ENCODE measurements at regions not wholly inside any gene's neighbourhood (a gene's known extent, or its start where the extent isn't known, plus 50 kb on each side); places are given as distances from the start of the nearest gene placed in this dataset.
"Not testable (repeated sequence)": the region's sequence is repeated elsewhere in the genome, so short reads cannot be mapped to it uniquely, and the experiment has no call there.

GRCh38 chr4:160284516-160284915 is 1181.6 kb downstream of the RAPGEF2 start:
- no peak for DNase-seq (ENCODE audit: low read depth in 4 of 4, low spot score in 1 of 4)

GRCh38 chr4:160286051-160286450 is 1183.2 kb downstream of the RAPGEF2 start:
- no peak for DNase-seq (ENCODE audit: low read depth in 4 of 4, low spot score in 1 of 4)

DNA sequence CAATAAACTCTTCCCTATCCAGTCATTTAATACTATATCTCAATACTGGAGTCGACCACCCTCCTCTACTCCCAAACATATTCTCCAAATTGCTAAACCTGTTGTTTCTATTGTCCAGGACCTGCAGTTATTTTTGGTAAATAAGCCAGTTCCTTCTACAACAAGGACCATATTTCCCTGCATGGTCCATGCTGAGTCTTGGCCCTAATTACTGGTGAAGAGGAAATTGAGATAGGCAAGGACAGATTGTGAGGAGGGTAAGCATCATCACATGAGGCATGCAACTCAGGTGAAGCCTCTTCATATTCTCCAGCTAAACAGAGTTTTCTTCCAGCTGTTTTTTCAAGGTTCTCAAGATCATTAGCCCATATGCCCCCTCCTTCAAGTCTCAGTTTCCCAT is 1193.6 kb downstream of the RAPGEF2 start:
- no peak for DNase-seq (ENCODE audit: low read depth in 4 of 4, low spot score in 1 of 4)

- DNase-seq (ENCODE audit: low read depth in 4 of 4, low spot score in 1 of 4) = no peak
Observed at GRCh38 chr4:160299177-160299576, 1196.3 kb downstream of the RAPGEF2 start.

DNA sequence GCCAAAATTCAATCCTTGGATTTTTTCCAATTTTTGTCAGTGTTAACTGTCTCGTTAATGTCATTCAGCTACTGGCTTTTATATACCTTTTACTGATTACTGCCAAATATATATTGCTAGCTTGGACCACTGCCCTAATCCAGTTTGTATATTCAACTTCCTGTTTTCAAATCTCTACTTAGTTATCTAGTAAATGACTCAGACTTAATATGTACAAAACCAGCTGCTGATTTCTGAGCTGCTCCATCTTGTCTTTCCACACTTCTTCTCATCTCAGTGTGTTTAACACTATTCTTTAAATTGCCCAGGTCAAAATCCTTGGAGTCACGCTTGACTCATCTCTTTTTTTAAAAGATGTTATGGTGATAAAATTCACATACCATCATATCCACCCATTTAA is 1196.7 kb downstream of the RAPGEF2 start:
- DNase-seq (ENCODE audit: low read depth in 4 of 4, low spot score in 1 of 4) = no peak

GRCh38 chr4:160316036-160316435 is 1213.2 kb downstream of the RAPGEF2 start:
- no peak for DNase-seq (ENCODE audit: low read depth in 4 of 4, low spot score in 1 of 4)

DNA sequence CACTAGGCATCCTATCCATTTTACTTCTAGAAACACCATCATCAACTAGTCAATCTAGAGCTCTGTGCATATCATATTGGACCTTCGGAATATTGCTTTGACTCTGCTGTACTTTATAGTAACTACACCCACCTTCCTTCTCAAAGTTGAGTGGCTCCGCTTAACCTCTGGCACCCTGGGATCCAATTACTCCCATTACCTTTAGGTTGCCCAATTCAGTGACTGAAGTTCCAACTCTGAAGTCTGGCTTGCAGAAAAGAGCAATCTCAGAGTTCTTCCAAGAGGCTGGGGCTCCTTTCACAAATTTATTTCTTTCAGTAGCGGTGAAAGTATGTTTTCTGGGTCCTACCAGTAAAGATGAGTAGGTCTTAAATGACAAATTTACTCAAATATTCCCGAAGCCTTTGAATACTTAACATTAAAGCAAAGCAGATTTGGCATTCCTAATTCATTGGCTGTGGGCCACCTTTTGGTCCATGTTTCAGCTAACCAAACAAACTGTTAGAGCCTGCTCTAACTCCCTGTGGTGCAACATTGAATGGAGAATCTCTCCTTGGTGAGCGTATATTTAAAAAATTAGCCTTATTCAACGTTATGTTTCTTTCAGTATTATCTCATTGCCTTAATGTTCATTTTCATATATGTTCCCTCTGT is 1215.8 kb downstream of the RAPGEF2 start:
- no peak for DNase-seq (ENCODE audit: low read depth in 4 of 4, low spot score in 1 of 4)

DNA sequence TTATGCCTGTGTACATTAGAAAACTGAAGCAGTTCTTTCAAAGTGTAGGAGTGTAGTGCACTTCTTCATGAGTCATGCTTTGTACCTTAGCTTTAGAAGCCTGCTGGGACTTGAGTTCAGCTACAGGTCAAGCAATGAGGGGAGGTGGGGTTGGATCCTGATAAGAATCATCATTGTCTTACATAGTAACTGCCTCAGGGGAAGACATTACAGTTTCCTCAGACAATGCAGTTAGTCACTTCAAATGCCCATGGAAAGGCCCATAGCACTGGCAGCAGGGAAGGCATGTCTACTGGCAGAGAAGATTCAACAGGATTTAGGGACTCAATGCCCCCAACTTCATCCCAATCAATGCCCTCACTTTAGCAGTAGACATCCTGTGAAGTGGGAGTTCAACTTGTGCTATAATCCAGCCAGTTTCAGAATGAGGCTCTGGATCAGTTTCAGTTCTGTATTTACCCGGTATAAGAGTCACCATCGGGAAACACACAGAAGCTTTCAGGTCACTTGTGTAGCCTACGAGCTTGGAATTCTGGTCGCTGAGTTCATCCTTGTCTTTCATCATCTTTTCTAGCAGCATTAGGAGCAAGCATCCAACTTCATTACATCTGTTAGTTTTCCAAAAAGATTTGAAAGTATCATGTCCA is 1216.5 kb downstream of the RAPGEF2 start:
- DNase-seq (ENCODE audit: low read depth in 4 of 4, low spot score in 1 of 4) = no peak

- no peak for DNase-seq (ENCODE audit: low read depth in 4 of 4, low spot score in 1 of 4)
Observed at GRCh38 chr4:160319868-160320260, 1217.0 kb downstream of the RAPGEF2 start.

GRCh38 chr4:160326110-160326509 is 1223.2 kb downstream of the RAPGEF2 start:
- no peak for DNase-seq (ENCODE audit: low read depth in 4 of 4, low spot score in 1 of 4)

DNA sequence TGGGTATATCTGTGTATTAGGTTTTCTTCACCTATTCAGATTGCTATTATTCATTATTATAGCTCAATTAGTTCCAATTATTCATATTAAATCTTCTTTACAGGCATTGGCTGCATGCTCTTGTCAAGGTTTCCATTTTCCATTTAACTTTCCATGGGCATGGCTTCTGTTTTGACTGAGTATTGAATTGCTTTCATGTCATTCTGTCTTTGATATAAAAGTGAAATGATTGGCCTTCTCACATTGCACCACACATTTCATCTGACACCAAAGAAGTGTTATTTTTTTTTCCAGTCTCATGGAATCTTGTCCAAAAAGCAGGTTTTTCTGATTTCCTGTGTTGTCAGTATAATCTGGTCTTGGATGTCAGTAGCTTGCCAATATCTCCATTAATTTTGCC is 1244.3 kb downstream of the RAPGEF2 start:
- DNase-seq (ENCODE audit: low read depth in 4 of 4, low spot score in 1 of 4) = no peak

GRCh38 chr4:160350944-160351343 is 1248.1 kb downstream of the RAPGEF2 start:
- no peak for DNase-seq (ENCODE audit: low read depth in 4 of 4, low spot score in 1 of 4)

DNA sequence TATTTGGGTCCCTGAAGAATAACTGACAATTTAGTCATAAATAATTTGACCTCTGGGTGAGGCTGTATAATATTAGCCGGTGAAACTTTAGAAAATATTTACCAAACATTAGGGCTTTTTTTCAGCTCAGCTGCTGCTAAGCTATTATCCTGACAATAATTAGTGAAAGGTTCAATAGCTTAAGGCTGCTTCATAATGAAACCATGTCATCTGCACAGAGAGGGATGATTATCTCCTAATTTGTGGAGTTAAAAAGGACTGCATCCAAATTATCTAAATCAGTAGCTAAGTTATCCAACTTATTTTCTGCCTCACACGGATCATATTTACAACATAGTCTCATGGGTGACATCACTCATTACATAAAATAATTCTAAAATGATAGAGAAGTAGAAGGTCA is 1249.8 kb downstream of the RAPGEF2 start:
- DNase-seq (ENCODE audit: low read depth in 4 of 4, low spot score in 1 of 4) = no peak

DNA sequence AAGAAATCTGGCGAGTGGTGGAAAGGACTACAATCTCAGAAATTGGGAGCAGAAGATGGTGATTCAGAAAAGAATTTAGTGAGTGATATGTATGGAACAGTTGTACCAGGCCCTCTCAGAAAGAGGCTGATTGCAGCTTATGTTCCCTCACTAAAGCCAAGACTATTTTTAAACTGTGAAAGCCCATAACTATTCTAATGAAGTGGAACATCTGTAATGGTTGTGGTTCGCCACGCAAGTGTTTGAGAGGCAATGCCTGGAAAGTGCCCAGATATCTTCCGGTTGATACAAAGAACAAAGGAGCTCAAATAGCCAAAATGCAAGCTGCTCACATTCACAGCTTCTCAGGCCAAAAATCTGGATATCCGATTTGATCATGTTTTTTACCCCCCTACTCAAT is 1250.7 kb downstream of the RAPGEF2 start:
- DNase-seq (ENCODE audit: low read depth in 4 of 4, low spot score in 1 of 4) = no peak

GRCh38 chr4:160362478-160362877 is 1259.6 kb downstream of the RAPGEF2 start:
- DNase-seq (ENCODE audit: low read depth in 4 of 4, low spot score in 1 of 4) = no peak

DNA sequence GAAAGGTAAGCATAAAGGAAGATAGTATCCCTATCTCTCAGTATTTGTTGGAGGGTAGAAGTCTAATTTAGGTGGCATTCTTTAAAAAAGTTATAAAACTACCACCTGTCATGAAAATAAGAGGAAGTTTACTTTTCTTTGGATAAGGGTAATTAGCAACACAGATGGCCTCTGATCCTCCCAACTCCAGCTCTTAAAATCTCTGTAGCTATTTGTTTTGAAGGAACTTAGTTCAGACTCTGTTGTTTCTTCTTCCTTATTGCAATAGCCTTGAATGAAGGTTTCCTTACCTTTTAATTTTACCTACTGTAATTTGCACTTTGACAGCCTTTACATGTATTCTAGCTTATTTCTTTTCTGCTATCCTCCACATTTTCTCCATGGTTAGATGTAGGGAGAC is 1261.3 kb downstream of the RAPGEF2 start:
- DNase-seq (ENCODE audit: low read depth in 4 of 4, low spot score in 1 of 4) = no peak

DNA sequence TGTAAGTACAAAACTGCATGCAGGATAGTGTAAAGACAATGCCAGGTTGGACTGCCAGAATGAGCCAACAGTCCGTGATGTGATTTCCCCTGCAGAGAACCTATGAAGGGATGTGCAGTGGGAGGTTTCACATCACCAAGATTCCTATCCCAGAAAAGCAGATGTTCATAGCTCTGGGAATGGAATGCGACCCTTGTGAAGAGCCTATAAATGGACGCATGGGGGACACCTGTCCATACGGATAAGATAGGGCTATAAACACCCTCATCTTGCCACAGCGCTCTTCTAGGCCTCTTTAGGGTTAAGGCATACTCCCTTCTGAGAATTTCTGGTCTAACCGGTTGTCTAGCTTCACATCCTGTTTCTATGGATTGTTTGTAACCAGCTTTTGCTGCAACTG is 1261.8 kb downstream of the RAPGEF2 start:
- DNase-seq (ENCODE audit: low read depth in 4 of 4, low spot score in 1 of 4) = not testable (repeated sequence)

GRCh38 chr4:160365383-160365782 is 1262.5 kb downstream of the RAPGEF2 start:
- not testable (repeated sequence) for DNase-seq (ENCODE audit: low read depth in 4 of 4, low spot score in 1 of 4)

GRCh38 chr4:160370046-160370445 is 1267.2 kb downstream of the RAPGEF2 start:
- no peak for DNase-seq (ENCODE audit: low read depth in 4 of 4, low spot score in 1 of 4)

- no peak for DNase-seq (ENCODE audit: low read depth in 4 of 4, low spot score in 1 of 4)
Observed at GRCh38 chr4:160371446-160371845, 1268.6 kb downstream of the RAPGEF2 start.

DNA sequence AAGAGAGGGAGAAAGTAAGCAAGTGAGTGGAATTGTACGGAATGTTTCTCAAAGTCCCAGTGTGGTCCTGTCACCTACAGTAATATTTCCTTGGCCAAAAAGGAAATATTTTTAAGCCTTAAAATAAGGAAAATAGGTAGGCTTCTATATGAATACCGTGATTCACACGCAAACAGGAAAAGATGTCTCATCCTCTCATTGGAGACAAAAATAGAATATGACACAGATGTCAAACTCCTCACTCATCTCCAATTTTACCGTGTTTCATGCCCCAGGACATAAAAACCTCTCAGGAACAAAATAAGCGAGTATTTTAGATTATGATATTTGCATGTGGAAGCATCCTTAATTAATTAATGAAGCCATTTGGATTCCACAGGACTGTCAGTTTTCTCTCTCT is 1269.5 kb downstream of the RAPGEF2 start:
- no peak for DNase-seq (ENCODE audit: low read depth in 4 of 4, low spot score in 1 of 4)

DNA sequence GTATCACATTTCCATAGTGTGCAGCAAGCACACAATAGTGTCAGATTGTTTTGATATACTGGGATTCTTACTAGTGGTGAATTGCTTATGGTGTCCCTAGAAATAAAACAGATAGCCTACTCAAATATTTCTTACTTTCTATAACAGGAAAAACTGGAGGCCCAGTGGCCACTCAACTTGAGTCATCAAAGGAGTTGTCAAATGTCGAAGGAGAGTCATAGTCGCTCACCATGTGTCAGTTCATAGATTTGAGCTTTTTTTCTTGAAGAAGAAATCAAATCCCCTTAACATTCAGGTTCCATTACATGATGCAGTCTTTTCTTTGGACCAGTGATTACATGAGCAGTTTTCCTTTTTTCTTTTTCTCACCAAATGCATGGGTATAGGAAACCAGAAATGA is 1271.0 kb downstream of the RAPGEF2 start:
- no peak for DNase-seq (ENCODE audit: low read depth in 4 of 4, low spot score in 1 of 4)
